Adipocyte (in vitro differentiated cells): ENCODE measurements at regions not wholly inside any gene's neighbourhood (a gene's known extent, or its start where the extent isn't known, plus 50 kb on each side); places are given as distances from the start of the nearest gene placed in this dataset.

ENCODE experiments used
- DNase-seq: peaks from one replicate; pipeline ENCODE4 v3.0.0-alpha.2; 2015; ENCODE audit warnings: low read depth
- H3K27me3 ChIP-seq: replicated peaks from 2 replicates; pipeline ENCODE4 v1.7.0; 2013; ENCODE audit warnings: mild to moderate bottlenecking, low read length, moderate library complexity; ENCODE audit not compliant: control insufficient read depth, insufficient read depth
- H3K36me3 ChIP-seq: 2 replicates; pipeline ENCODE4 v1.7.0; 2013; ENCODE audit warnings: low read length, mild to moderate bottlenecking, moderate library complexity; ENCODE audit not compliant: control insufficient read depth, insufficient read depth, severe bottlenecking
- H3K4me1 ChIP-seq: 2 replicates; pipeline ENCODE4 v1.7.0; 2013; ENCODE audit warnings: mild to moderate bottlenecking, low read length, moderate library complexity; ENCODE audit not compliant: control insufficient read depth, insufficient read depth
- H3K4me3 ChIP-seq: 2 replicates; pipeline ENCODE4 v1.7.0; 2013; ENCODE audit warnings: mild to moderate bottlenecking, low read length, moderate library complexity
- H3K9ac ChIP-seq: 2 replicates; pipeline ENCODE4 v1.7.0; 2013; ENCODE audit warnings: mild to moderate bottlenecking, low read length, moderate library complexity
- H3K9me3 ChIP-seq: 2 replicates; pipeline ENCODE4 v1.7.0; 2013; ENCODE audit warnings: mild to moderate bottlenecking, low read length, moderate library complexity; ENCODE audit not compliant: control insufficient read depth

GRCh38 chr9:69955536-69956355 is 87.9 kb upstream of the MAMDC2 start:
- DNase-seq, result no peak
- H3K27me3 ChIP-seq, result no peaks in the 10 kb centered on the region
- H3K4me3 ChIP-seq, result no peak overlapping the region
- no peaks in the 10 kb centered on the region for H3K36me3 ChIP-seq
- H3K9ac ChIP-seq, result no peak overlapping the region
- no peaks in the 10 kb centered on the region for H3K4me1 ChIP-seq
- H3K9me3 ChIP-seq, result no peaks in the 10 kb centered on the region

DNA sequence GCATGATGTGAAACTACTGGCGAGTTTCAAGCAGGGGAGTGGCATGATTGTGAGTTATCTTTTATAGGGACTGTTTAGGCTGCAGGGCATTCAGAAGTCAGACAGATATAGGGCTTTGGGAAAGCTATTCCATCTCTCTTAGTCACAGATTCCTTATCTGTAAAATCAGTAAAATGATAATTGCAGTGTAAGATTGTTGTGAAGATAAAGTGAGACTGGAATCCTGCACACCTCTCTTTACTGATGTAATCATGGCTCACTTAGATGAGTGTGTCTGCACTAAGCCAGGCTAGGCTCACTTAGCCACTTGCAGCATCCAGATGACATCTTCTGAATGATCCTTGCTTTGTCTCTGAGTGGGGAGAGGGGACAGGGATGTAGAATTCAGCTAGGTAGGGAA is 81.8 kb upstream of the MAMDC2 start:
- no peaks in the 10 kb centered on the region for H3K9me3 ChIP-seq
- H3K4me3 ChIP-seq, result no peak overlapping the region
- no peaks in the 10 kb centered on the region for H3K36me3 ChIP-seq
- no peak for DNase-seq
- no peaks in the 10 kb centered on the region for H3K27me3 ChIP-seq
- H3K9ac ChIP-seq, result no peak overlapping the region
- H3K4me1 ChIP-seq, result no peaks in the 10 kb centered on the region

DNA sequence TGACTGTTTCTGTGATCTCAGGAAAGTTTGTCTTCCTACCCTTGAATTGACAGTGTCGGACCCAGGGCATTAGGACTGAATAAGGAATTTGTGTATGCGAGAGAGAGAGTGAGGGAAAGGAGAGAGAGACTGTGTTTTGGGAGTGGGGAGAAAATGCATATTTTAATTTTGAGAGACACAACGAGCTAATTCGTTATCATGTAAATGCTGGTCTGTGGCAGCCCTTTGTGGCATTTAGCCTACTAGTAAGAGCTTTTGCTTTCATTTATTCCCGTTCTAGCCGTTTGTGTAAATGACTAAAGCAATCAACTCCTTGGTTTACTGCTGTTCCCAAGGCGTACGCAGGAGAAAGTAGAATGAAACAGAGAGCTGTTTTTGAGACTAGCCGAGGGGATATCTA is 79.8 kb upstream of the MAMDC2 start:
- H3K4me1 ChIP-seq, result no peaks in the 10 kb centered on the region
- no peaks in the 10 kb centered on the region for H3K36me3 ChIP-seq
- H3K27me3 ChIP-seq, result no peaks in the 10 kb centered on the region
- H3K9ac ChIP-seq, result no peak overlapping the region
- H3K4me3 ChIP-seq, result no peak overlapping the region
- DNase-seq, result no peak
- no peaks in the 10 kb centered on the region for H3K9me3 ChIP-seq

- DNase-seq, result no peak
- Histone ChIP-seq H3K36me3 (no peaks in the 10 kb centered on the region), H3K27me3 (no peaks in the 10 kb centered on the region), H3K9me3 (no peaks in the 10 kb centered on the region), H3K9ac (no peak overlapping the region), H3K4me1 (no peaks in the 10 kb centered on the region), H3K4me3 (no peak overlapping the region)
Observed at GRCh38 chr9:69964446-69964845, 79.2 kb upstream of the MAMDC2 start.

DNA sequence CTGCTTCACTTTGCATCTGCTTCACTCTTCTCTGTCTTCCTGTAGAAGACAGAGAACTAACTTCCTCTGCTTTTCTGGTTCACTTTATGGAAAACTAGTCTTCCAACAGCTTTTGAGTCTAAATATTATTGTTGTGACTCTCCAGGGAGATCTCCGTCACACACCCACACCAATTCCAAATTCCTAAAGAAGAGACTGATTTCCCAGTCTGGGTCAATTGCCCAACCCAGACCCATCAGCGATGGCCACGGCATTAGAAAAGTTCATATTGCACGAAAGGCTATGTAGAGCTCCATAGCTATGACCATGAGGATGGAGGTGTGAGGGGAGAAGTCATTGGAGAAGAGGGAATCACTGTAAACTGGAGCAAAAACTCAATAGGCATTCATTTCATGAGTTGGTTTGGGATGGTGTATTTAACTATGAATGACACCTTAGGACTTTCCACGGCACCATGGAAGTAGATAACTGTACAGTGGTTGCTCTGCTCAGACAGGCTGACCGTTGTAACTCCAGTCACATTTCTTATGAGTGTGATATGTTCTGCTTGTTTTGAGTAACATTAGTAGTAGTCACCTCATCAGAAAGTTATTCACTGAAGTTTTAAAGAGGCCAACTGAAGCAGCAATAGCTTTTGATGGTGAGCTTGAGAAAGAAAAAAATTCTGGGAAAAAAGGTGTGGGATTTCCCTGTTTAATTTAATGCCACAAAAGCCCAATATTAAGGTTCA is 78.1 kb upstream of the MAMDC2 start:
- no peaks in the 10 kb centered on the region for H3K4me1 ChIP-seq
- no peak for DNase-seq
- H3K27me3 ChIP-seq, result no peaks in the 10 kb centered on the region
- H3K9me3 ChIP-seq, result no peaks in the 10 kb centered on the region
- H3K36me3 ChIP-seq, result no peaks in the 10 kb centered on the region
- no peak overlapping the region for H3K9ac ChIP-seq
- no peak overlapping the region for H3K4me3 ChIP-seq

GRCh38 chr9:69967344-69967743 is 76.3 kb upstream of the MAMDC2 start:
- no peaks in the 10 kb centered on the region for H3K9me3 ChIP-seq
- DNase-seq, result no peak
- H3K4me1 ChIP-seq, result peaks cover 3% of the 10 kb centered on the region
- no peak overlapping the region for H3K4me3 ChIP-seq
- H3K9ac ChIP-seq, result no peak overlapping the region
- H3K27me3 ChIP-seq, result no peaks in the 10 kb centered on the region
- no peaks in the 10 kb centered on the region for H3K36me3 ChIP-seq

DNA sequence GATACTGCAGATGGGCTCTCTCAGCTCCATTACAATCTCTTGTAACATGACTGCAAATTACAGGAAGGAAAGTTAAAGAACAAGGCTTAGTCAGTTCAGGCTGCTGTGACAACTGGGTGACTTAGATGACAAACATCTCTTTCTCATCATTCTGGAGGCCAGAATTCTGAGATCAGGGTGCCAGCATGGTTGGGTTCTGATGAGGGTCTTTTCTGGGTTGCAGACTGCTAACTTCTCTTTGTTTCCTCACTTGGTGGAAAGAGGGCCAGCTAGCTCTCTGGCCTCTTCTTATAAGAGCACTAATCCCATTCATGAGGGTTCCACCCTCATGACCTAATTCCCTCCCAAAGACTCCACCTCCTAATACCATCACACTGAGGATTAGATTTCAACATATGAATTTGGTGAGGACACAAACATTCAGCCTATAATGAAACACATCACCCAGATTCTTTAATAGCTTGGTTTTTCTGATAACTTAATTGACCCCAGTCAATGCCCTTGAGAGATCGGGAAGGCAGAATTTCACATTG is 73.6 kb upstream of the MAMDC2 start:
- no peak overlapping the region for H3K4me3 ChIP-seq
- peaks cover 3% of the 10 kb centered on the region for H3K4me1 ChIP-seq
- no peak for DNase-seq
- H3K9me3 ChIP-seq, result no peaks in the 10 kb centered on the region
- no peaks in the 10 kb centered on the region for H3K36me3 ChIP-seq
- H3K9ac ChIP-seq, result no peak overlapping the region
- no peaks in the 10 kb centered on the region for H3K27me3 ChIP-seq

GRCh38 chr9:69971643-69972449 is 71.8 kb upstream of the MAMDC2 start:
- peak overlapping the region; percentile 11 for H3K9ac ChIP-seq
- H3K4me3 ChIP-seq, result no peak overlapping the region
- no peaks in the 10 kb centered on the region for H3K9me3 ChIP-seq
- H3K4me1 ChIP-seq, result peaks cover 14% of the 10 kb centered on the region
- DNase-seq, result peak; percentile 82
- H3K27me3 ChIP-seq, result no peaks in the 10 kb centered on the region
- no peaks in the 10 kb centered on the region for H3K36me3 ChIP-seq

GRCh38 chr9:69975681-69976080 is 68.0 kb upstream of the MAMDC2 start:
- Histone ChIP-seq H3K4me3 (no peak overlapping the region), H3K4me1 (peaks cover 19% of the 10 kb centered on the region), H3K9ac (peak overlapping the region; percentile 17), H3K9me3 (no peaks in the 10 kb centered on the region), H3K27me3 (no peaks in the 10 kb centered on the region), H3K36me3 (no peaks in the 10 kb centered on the region)
- DNase-seq, result no peak

DNA sequence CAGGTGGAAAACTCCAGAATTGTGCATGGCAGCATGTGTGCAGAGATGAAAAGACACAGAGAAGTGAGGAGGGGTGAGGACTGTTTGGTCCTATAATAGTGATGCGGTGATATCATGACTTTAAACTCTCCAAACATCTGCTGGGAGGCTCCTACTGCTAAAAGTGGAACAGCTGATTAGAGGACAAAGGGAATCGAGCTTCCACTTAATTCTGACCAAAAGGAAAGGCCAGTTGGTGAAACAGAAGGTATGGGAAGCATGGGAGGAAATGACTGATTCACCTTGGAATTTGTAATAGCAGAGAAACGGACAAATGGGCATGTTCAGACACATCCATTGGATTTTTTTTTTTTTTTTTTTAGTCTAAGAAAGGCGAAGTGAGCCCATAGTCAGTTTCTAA is 67.5 kb upstream of the MAMDC2 start:
- DNase-seq, result peak; percentile 65
- Histone ChIP-seq H3K27me3 (no peaks in the 10 kb centered on the region), H3K4me1 (peaks cover 19% of the 10 kb centered on the region), H3K36me3 (no peaks in the 10 kb centered on the region), H3K4me3 (no peak overlapping the region), H3K9ac (peak overlapping the region; percentile 18), H3K9me3 (no peaks in the 10 kb centered on the region)

- Histone ChIP-seq H3K4me3 (no peak overlapping the region), H3K4me1 (peaks cover 16% of the 10 kb centered on the region), H3K9me3 (no peaks in the 10 kb centered on the region), H3K36me3 (no peaks in the 10 kb centered on the region), H3K9ac (no peak overlapping the region), H3K27me3 (no peaks in the 10 kb centered on the region)
- DNase-seq, result no peak
Observed at GRCh38 chr9:69980041-69980440, 63.6 kb upstream of the MAMDC2 start.
